ENCODE measurements at regions not wholly inside any gene's neighbourhood (a gene's known extent, or its start where the extent isn't known, plus 50 kb on each side); places are given as distances from the start of the nearest gene placed in this dataset.
"Not testable (repeated sequence)": the region's sequence is repeated elsewhere in the genome, so short reads cannot be mapped to it uniquely, and the experiment has no call there.

DNA sequence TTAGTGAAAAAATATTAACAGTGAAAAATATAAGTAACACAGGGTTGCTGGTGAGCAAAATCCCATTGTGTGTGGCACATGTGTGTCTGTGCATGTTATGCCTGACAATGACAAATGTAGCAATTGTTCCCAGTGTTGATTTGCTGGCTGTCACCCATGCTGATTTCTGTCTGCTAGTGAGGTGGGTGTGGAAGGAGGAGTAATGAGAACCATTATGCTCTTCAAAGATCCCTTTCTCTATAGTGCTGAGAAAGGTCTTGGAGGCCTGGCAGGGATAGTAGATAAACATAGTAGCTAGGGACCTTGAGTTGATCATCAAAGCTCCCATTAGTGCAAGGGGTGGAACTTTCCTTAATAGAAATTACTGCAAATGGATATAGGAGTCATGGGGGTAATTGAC, 152.5 kb upstream of the CLINT1 start:
- DNase-seq (ENCODE audit: low read depth in 3 of 3, low spot score in 2 of 3): no peak

DNA sequence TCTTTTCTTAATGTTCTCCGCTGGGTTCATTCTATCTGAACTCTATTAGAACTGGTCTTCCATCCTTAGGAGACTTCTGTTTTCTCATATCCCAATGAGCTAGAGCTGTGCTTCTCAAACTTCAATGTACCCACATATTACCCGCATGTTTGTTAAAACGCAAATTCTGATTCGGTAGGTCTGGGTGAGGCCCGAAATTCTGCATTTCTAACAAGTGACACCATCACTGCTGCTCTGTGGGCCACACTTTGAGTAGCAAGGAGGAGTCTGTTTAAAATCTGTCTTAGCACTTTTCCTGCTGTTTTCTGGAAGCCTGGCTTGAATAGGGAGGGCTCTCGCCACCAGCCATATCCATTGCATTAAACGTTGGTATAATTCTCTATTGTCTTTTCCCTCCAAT, 151.9 kb upstream of the CLINT1 start:
- no peak for DNase-seq (ENCODE audit: low read depth in 3 of 3, low spot score in 2 of 3)

DNA sequence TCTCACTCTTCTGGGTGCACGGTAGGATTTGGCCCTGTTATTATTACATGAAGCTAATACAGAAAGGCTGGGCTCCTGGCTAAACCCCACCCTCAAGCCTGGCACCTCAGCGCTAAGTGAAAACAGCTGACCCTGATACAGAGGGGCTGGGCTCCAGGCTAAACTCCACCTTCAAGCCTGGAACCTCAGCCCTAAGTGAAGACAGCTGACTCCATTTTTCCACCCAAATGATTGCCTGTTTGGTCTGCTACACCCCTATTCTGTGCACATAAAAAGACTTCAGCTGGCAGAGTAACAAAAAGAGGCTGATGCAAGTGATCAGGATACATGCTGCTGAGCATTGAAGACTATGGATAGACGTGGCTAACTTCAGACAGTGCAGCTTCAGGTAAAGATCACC, 148.4 kb upstream of the CLINT1 start:
- no peak for DNase-seq (ENCODE audit: low read depth in 3 of 3, low spot score in 2 of 3)

DNA sequence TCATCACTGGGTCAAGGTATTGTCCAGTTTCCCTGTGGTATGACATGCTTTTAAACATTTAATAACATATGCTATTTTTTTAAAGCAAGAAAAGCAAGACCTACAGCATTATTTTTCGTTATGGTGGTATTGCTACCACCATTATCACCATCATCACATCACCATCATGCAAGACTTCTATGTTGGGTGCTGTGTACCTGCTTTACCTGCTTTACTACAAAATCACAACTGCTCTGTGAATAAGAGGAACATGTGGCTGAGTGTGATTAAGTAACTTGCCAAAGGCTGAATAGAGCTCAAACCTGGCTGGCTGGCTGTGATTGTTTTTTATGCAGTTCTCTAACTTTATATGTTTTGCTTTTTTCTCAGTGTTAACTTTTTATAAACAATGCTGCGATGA, 140.8 kb upstream of the CLINT1 start:
- DNase-seq (ENCODE audit: low read depth in 3 of 3, low spot score in 2 of 3): no peak

DNA sequence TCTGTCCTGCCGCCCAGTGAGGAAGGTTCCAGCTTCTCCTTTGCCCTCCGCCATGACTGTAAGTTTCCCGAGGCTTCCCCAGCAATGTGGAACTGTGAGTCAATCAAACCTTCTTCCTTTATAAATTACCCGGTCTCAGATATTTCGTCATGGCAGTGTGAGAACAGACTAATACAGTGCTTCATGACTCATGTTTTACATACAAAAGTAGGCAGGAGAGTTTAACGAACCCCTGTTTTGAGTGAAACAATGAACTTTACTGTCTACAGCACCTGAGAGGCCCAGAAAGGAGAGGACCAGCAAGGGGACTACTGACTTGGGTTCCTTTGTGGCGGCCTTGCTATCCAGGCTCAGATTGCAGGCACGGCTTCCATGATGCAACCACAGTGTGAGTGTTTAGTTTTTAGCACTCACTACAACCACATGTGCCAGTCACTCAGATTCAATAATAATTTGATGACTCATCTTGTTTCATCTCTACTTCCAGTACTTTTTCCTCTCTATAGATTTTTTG, 139.1 kb upstream of the CLINT1 start:
- no peak for DNase-seq (ENCODE audit: low read depth in 3 of 3, low spot score in 2 of 3)

DNA sequence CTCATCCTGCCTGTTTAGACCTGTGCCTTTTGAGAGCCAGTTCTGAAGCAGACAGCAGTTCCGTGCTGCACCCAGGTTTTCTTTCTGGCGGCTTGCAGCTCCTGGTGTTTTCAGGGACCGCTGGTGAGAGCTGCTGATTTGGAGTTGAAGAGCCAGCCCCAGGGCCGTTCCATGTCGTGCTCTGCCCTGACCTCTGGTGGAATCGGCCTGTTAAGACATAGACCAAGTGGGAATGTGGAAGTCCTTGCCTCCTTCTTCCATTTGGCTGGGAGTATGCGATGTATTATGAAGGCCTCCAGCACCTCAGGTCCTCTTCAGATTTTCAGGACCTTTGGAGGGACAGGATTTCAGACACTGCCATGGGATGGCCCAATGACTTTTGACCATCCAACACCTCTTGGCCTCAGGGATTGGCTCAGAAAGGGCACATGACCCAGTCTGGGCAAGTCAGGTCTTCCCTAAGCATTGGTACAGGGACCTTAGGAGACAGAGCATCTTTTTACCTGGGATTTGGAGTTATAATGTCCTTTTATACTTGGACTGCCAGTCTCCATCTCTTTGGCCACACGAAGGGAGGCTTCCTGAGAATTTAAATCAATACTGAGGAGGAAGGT, 136.1 kb upstream of the CLINT1 start:
- DNase-seq (ENCODE audit: low read depth in 3 of 3, low spot score in 2 of 3): peak in 2 of 3 donors; percentile 31 to 46

DNA sequence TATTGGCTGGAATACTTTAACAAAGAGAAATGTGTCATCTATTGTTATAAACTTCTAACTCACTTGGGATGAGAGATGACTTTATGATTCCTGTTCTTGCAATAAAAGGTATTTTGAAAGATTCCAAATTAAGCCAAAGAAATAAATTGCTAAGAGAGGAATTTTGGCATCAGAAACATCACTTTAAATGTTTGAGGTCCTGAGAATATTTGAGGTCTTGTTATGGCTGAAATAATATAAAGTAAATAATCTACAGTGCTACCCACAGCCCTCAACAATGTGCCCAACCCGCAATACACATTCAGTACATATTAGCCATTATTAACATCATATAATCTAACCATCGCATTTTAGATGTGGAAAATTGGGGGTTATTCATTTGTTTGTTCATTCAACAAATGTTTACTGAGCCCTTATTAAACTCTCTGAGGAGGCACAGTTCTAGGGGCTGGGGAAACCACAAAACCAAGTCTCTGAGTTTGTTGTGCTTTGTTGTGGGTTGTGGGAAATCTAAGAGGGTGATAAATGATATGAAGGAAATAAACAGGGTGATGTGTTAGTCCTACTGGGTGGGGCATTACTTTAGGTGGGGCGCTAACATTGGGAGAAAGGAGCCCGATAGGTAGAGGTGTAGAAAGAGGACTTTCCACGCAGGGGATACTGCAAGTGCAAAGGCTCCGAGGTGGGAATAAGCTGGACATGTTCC, 135.2 kb upstream of the CLINT1 start:
- DNase-seq (ENCODE audit: low read depth in 3 of 3, low spot score in 2 of 3): no peak

DNA sequence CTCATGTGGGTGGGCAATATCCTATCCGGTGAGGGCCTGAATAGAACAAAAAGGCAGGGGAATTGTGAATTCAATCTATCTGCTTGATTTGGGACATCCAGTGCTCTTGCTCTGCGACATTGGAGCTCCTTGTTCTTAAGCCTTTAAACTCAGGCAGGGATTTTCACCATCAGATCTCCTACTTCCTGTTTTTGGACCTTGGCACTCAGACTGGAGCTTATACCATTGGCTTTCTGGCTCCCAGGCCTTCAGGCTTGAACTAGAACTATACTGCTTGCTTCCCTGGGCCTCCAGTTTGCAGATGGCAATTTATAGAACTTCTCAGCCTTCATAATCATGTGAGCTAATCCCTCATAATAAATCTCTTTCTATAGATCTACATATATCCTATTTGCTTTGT, 134.3 kb upstream of the CLINT1 start:
- no peak for DNase-seq (ENCODE audit: low read depth in 3 of 3, low spot score in 2 of 3)

DNA sequence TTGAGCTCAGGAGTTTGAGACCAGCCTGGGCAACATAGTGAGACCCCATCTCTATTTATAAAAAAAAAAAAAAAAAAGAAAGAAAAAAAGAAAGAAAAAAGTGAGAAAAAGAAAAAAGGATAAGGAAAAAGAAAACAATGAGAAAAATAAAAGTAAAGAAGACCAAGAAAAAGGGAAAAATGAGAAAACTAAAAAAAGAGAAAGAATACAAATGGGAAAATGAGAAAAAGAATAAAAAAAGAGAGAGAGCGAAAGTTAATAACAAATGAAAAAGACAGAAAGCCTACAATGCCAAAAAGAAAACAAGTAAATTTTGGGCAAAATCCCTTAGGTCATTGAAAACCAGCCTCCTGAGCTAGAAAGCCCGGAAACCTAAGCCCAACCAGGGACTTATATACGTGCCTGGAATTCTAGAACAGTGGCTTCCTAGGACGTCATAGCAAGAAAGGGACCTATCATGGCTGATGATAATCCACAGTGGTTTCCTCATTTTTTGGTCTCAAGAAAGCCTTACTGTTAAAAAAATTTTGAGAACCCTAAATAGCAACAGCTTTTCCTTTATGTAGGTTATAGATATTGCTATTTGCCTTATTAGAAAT, 131.7 kb upstream of the CLINT1 start:
- DNase-seq (ENCODE audit: low read depth in 3 of 3, low spot score in 2 of 3): no peak

DNA sequence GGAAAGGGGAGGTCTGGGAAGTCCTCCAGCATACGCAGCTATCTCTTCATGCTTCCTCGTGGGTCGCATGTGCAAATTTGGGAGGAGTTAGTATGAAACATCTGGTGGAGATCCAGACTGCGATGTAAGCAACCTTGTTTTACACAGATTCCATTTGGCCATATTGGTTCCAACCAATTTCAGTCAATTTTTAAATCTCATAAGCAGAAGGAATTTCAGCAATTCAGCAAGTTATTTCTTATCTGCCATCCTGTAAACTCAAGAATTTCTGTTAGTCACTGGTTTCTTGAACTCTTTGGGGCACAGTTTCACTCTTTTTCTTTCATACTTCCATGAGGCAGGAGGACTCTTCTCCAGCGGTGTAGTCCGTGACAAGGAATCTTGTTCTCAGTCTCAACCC, 130.4 kb upstream of the CLINT1 start:
- DNase-seq (ENCODE audit: low read depth in 3 of 3, low spot score in 2 of 3): no peak

DNA sequence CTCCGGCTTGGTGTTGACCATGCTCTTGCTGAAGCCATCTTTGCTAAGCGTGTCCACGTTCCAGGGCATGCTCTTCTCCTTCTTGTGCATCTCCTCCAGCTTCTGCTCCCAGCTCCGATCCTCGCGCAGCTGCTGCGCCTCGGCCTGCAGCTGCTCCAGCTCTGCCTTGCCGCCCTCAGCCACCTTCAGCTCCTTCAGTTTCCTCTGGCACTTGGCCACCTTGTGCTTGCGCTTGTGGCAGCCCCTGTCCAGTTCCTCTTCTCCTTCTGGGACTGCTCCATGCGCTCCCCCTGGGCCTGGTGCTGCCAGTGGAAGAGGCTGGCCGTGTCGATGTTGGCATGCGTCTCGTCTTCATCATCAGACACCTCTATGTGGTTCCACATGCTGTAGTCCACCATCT, 128.3 kb upstream of the CLINT1 start:
- DNase-seq (ENCODE audit: low read depth in 3 of 3, low spot score in 2 of 3): no peak

DNA sequence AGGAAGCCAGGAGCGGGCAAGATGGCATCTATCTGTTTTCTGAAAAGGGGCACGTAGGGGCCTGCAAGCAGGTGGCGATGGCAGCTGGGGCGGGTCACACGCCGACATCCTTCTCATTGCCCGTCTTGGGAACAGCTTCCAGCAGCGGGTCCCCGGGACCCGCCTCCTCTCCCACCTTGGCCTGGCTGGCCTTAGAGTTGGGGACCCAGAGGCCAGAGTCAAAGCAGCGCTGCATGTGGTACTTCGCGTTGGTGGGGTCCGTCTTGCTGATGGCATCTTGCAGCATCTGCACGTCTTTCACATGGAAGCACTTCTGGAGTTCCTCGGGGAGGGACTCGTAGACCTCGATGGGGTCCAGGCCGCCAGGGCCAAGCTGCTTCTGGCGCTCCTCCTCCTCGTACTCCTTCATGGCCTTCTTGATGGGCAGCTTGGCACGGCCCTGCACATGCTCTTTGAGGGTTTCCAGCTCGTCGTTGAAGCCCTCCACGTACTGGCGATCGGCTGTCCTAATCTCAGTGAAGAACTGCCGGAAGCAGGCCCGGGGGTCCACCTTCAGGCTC, 127.6 kb upstream of the CLINT1 start:
- no peak for DNase-seq (ENCODE audit: low read depth in 3 of 3, low spot score in 2 of 3)

DNA sequence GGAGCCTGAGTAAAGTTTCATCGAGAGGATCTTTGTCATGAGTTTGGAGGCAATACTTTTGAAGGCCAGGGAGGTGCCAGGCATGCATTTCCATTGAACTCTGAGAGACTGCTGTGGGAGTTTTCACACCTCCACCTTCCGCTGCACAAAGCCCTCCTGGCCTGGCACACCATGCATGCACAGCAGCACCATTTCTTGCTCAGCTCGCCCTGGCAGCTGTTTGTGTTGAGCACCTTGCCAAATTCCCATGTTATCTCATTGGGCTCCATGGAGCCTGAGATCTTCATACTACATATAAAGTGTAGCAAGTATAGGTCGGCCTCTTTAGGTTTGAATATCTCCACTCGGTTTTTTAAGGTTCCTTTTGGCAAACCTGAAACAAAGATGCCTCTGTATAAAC, 125.7 kb upstream of the CLINT1 start:
- DNase-seq (ENCODE audit: low read depth in 3 of 3, low spot score in 2 of 3): no peak

DNA sequence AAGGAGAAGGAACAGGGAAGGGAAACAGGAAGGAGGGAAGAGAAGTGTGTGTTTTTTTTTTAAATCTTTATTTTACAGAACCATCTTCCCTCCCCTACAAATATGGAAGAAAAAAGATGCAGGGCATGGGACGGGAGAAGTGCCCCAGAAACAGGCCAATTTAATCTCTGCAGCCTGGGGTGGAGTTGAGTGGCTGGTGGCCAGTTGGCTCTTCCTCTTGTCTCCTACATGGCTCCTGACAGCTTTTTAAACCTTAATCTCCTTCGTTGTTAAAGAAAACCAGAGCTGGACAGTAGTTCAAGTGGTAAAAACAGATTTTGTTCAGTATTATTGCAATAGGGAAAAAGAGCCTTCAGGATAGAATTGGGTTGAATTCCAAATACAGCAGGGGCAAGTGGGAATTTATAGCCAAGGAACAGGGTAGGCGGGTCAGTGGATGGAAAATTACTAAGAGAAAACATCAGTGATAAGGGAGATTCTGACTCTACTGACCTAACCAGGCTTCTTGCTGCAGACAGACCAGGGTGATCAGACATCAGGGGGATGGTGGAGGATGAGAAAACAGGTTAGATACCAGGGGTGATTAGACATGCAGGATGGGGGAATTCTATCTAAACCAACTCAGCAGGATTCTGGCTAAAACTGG, 125.1 kb upstream of the CLINT1 start:
- DNase-seq (ENCODE audit: low read depth in 3 of 3, low spot score in 2 of 3): no peak

DNA sequence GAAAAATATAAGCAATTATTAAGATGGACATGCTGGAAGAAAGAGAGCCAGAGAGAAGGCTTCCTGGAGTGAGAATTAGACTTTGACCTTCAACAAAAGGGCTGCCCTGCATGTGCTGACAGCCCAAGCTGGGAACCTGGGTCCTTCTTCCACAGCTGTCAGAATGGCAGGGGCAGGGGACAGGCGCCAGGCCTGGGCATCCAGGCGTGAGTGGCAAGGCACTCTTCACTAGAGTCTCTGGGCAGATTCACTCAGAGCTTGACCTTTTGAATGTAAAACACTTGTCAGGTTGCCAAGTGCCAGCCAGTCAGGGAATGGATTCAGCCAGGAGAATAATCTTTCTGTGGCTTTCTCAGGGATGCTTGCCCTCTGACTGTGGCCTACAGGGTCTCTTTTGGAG, 119.1 kb upstream of the CLINT1 start:
- DNase-seq (ENCODE audit: low read depth in 3 of 3, low spot score in 2 of 3): no peak

DNA sequence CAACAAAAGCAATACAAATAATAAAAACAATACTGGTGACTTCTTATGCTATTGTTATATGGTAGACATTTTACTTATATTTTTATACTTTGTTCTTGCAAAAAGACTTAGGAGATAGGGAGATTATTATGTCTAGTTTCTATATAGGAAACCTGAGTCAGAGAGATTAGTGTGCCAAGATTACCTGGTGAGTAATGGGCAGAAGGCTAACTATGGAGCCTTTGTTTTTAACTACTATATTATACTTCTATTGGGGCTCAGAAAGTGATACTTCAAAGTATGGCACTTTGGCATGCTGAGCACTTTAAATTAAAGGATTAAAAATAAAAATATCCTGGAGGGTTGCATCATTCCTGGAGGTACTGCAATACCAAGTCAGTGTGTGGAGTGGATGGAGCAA, 117.5 kb upstream of the CLINT1 start:
- DNase-seq (ENCODE audit: low read depth in 3 of 3, low spot score in 2 of 3): no peak

DNA sequence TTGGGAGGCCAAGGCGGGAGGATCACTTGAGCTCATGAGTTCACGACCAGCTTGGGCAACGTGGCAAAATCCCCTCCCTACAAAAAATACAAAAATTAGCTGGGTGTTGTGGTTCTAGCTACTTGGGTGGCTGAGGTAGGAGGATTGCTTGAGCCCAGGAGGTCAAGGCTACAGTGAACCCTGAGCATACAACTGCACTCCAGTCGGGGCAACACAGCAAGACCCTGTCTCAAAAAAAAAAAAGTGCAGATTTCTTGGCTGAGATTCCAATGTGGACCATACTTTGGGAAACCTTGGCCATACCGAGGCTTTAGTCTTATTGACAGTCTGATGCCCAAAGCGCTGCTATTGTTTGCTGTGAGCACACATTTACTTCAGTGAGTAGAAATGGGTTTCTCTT, 113.6 kb upstream of the CLINT1 start:
- DNase-seq (ENCODE audit: low read depth in 3 of 3, low spot score in 2 of 3): no peak

DNA sequence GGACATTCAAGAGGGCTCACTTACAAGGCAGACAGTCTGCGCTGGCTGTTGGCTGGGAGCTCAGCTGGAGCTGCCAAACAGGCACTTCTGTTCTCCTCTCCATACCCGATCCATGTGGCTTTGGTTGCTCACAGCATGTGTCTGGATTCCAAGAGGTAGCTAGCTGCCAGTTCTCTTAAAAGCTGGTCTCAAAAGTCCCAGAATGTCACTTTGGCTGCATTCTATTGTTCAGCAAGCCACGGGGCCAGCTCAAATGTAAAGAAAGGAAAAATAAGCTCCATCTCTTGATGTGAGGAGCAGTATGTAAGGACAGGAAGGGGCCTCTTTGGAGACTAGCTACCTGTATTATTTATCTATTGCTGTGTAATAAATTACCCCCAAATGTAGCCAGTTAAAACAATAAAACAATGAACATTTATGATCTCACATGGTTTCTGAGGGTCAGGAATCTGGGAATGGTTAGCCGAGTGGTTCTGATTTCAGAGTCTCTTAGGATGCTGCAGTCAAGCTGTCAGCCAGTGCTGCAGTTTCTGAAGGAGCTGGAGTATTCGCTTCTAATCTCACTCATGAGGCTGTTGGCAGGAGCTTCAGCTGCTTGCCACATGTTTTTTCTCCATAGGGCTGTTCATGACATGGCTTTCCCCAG, 112.7 kb upstream of the CLINT1 start:
- DNase-seq (ENCODE audit: low read depth in 3 of 3, low spot score in 2 of 3): no peak

DNA sequence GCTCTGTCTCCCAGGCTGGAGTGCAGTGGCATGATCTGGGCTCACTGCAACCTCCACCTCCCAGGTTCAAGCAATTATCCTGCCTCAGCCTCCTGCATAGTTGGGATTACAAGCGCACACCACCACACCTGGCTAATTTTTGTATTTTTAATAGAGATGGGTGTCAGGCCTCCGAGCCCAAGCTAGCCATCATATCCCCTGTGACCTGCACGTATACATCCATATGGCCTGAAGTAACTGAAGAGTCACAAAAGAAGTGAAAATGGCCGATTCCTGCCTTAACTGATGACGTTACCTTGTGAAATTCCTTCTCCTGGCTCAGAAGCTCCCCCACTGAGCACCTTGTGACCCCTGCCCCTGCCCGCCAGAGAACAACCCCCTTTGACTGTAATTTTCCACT, 109.6 kb upstream of the CLINT1 start:
- not testable (repeated sequence) for DNase-seq (ENCODE audit: low read depth in 3 of 3, low spot score in 2 of 3)

DNA sequence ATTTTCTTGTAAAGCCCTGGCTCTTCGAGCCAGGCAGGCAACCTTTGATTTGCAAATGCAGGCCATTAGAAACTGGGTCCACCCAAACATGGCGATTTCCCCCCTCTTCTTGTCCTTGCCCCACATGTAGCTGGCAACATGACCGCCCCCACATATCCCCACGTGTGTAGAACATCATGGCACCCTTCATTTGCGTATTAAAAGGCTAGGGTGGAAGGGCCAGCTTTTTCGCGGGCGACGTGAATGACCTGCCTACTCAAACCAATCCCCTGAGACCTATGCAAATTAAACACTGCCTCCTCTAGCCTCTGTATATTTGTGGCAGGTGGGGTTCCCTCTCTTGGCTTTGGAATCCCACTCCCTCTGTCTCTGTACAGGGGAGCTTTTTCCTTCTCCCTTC, 107.0 kb upstream of the CLINT1 start:
- DNase-seq (ENCODE audit: low read depth in 3 of 3, low spot score in 2 of 3): no peak
